ENCODE measurements at regions not wholly inside any gene's neighbourhood (a gene's known extent, or its start where the extent isn't known, plus 50 kb on each side); places are given as distances from the start of the nearest gene placed in this dataset.

GRCh38 chr2:139353874-139354273 is 573.7 kb upstream of the NXPH2 start:
- no peak for TF ChIP-seq CTCF (IDR thresholded peaks at IDR 0.05; ENCODE audit: insufficient read depth, low read depth, low read length)
- H3K4me3 ChIP-seq (ENCODE audit: low read depth, low read length): no peak overlapping the region
- no peak for DNase-seq (ENCODE audit: low read depth)

GRCh38 chr2:139317259-139317658 is 537.1 kb upstream of the NXPH2 start:
- no peak for DNase-seq (ENCODE audit: low read depth)
- H3K4me3 ChIP-seq (ENCODE audit: low read depth, low read length): no peak overlapping the region
- TF ChIP-seq CTCF (IDR thresholded peaks at IDR 0.05; ENCODE audit: insufficient read depth, low read depth, low read length): no peak

GRCh38 chr2:139314059-139314458 is 533.9 kb upstream of the NXPH2 start:
- no peak overlapping the region for H3K4me3 ChIP-seq (ENCODE audit: low read depth, low read length)
- no peak for DNase-seq (ENCODE audit: low read depth)
- TF ChIP-seq CTCF (IDR thresholded peaks at IDR 0.05; ENCODE audit: insufficient read depth, low read depth, low read length): no peak

- no peak for DNase-seq (ENCODE audit: low read depth)
- TF ChIP-seq CTCF (IDR thresholded peaks at IDR 0.05; ENCODE audit: insufficient read depth, low read depth, low read length): no peak
Measured at GRCh38 chr2:139296672-139297209, 516.6 kb upstream of the NXPH2 start.

GRCh38 chr2:139293992-139294548 is 513.9 kb upstream of the NXPH2 start:
- DNase-seq (ENCODE audit: low read depth): no peak
- H3K4me3 ChIP-seq (ENCODE audit: low read depth, low read length): no peak overlapping the region
- TF ChIP-seq CTCF (IDR thresholded peaks at IDR 0.05; ENCODE audit: insufficient read depth, low read depth, low read length): no peak

More at GRCh38 chr2:139296672-139297209, 516.6 kb upstream of the NXPH2 start:
- no peak overlapping the region for H3K4me3 ChIP-seq (ENCODE audit: low read depth, low read length)

- no peak for TF ChIP-seq CTCF (IDR thresholded peaks at IDR 0.05; ENCODE audit: insufficient read depth, low read depth, low read length)
- DNase-seq (ENCODE audit: low read depth): no peak
- no peak overlapping the region for H3K4me3 ChIP-seq (ENCODE audit: low read depth, low read length)
Measured at GRCh38 chr2:139281124-139281523, 500.9 kb upstream of the NXPH2 start.

GRCh38 chr2:139271879-139272278 is 491.7 kb upstream of the NXPH2 start:
- no peak for DNase-seq (ENCODE audit: low read depth)
- H3K4me3 ChIP-seq (ENCODE audit: low read depth, low read length): no peak overlapping the region
- no peak for TF ChIP-seq CTCF (IDR thresholded peaks at IDR 0.05; ENCODE audit: insufficient read depth, low read depth, low read length)
